Caco-2 (cell line): ENCODE measurements at regions not wholly inside any gene's neighbourhood (a gene's known extent, or its start where the extent isn't known, plus 50 kb on each side); places are given as distances from the start of the nearest gene placed in this dataset. TPM values are rescaled to one million over a fixed set of nuclear protein-coding genes. Genes with fewer than 3 reads are reported as not detected.
"Not testable (repeated sequence)": the region's sequence is repeated elsewhere in the genome, so short reads cannot be mapped to it uniquely, and the experiment has no call there.

ENCODE experiments used
- BruUV-seq: library from RNA; stranded (reverse); fragments of 400-500 nt; replicated peaks from 2 replicates; lab custom pipeline; 2021; lab: Mats Ljungman, UMichigan
- CTCF ChIA-PET: fragments of 300-600 bp; sonication (Branson Sonifier 250); formaldehyde crosslinking; loops from one replicate; lab custom pipeline; 2022; ENCODE audit warnings: antibody characterized with exemption; lab: Charles Lee
- POLR2A ChIA-PET: fragments of 300-600 bp; sonication (Branson Sonifier 250); formaldehyde crosslinking; loops from one replicate; lab custom pipeline; 2022; ENCODE audit warnings: antibody characterized with exemption; lab: Charles Lee
- DNase-seq, 2 experiments: peaks; one replicate each; pipeline versions ENCODE4 v3.0.0 to v3.0.0-alpha.2; 2020 to 2022
- H3K27me3 ChIP-seq: replicated peaks from 2 replicates; pipeline ENCODE4 v1.6.0; 2011; ENCODE audit warnings: low read length; ENCODE audit not compliant: control insufficient read depth, insufficient read depth
- H3K36me3 ChIP-seq: 2 replicates; pipeline ENCODE4 v1.5.1; 2011; ENCODE audit warnings: low read length; ENCODE audit not compliant: control insufficient read depth, insufficient read depth
- H3K4me1 ChIP-seq: fragments of 250-450 bp; sonication (Bioruptor Pico); 2 replicates; pipeline ENCODE4 v1.5.1; 2020; ENCODE audit warnings: mild to moderate bottlenecking
- H3K4me3 ChIP-seq: 2 replicates; pipeline ENCODE4 v1.5.1; 2011; ENCODE audit warnings: low read depth, mild to moderate bottlenecking, control low read depth, low read length
- H3K9me3 ChIP-seq: fragments of 250-450 bp; sonication (Bioruptor Pico); 2 replicates; pipeline ENCODE4 v1.5.1; 2020; ENCODE audit warnings: mild to moderate bottlenecking, moderate library complexity
- H3K27ac Mint-ChIP-seq: one replicate; pipeline ENCODE4 v1.8.0; 2022; ENCODE audit warnings: mixed read lengths; ENCODE audit not compliant: unreplicated experiment
- H3K27me3 Mint-ChIP-seq: one replicate; pipeline ENCODE4 v1.8.0; 2022; ENCODE audit warnings: mixed read lengths; ENCODE audit not compliant: insufficient read depth, unreplicated experiment
- H3K36me3 Mint-ChIP-seq: one replicate; pipeline ENCODE4 v1.8.0; 2022; ENCODE audit warnings: mild to moderate bottlenecking, mixed read lengths; ENCODE audit not compliant: insufficient read depth, unreplicated experiment
- H3K4me1 Mint-ChIP-seq: one replicate; pipeline ENCODE4 v1.8.0; 2022; ENCODE audit warnings: low read depth, mixed read lengths; ENCODE audit not compliant: unreplicated experiment
- H3K4me3 Mint-ChIP-seq: one replicate; pipeline ENCODE4 v1.8.0; 2022; ENCODE audit warnings: mild to moderate bottlenecking, moderate library complexity, mixed read lengths; ENCODE audit not compliant: unreplicated experiment
- H3K9me3 Mint-ChIP-seq: one replicate; pipeline ENCODE4 v1.8.0; 2022; ENCODE audit warnings: mixed read lengths; ENCODE audit not compliant: unreplicated experiment
- intact Hi-C: fragments of 100-400 bp; cut with micrococcal nuclease; formaldehyde crosslinking; loops from one replicate; pipeline ENCODE4 v1.10.0; 2022; ENCODE audit not compliant: unreplicated experiment
- microRNA-seq: library from miRNA; unstranded; fragments of <30 nt; microRNA quantifications from one replicate; pipeline ENCODE4 v1.2.0, GENCODE V29; 2022
- TF ChIP-seq, protein P1 (sequence below), 2 experiments: fragments of 200-600 bp in 1 of 2; IDR thresholded peaks; 1 replicate in 1 of 2; 2 replicates in 1 of 2; pipeline versions ENCODE4 v1.5.1 to v1.8.0; 2011 to 2022; ENCODE audit warnings: antibody characterized with exemption in 1 of 2, control low read depth in 1 of 2, inconsistent platforms in 1 of 2, low read depth in 1 of 2, low read length in 1 of 2, mild to moderate bottlenecking in 1 of 2, moderate library complexity in 1 of 2; ENCODE audit not compliant: insufficient read depth in 1 of 2, severe bottlenecking in 1 of 2, unreplicated experiment in 1 of 2

DNA sequence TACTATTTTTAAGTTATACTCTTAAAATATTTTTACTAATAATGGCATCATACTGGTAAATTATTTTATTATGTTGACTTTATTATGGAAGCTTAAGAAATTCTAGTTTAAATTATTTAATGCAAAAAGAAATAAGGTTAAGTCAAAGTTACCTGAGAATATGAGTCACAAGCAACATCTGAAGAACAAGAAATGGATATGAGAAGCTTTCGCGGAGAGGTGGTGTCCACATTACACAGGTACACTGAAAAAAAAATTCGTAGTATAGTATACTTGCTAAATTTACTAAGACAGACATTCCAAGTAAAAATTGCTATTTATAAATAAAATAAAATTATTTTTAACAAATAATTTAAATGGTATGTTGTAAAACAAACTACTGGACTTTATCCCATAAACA is 143.8 kb downstream of the AVL9 start:
- H3K27ac Mint-ChIP-seq: no peak overlapping the region
- H3K27me3 ChIP-seq: no peaks in the 10 kb centered on the region
- no peaks in the 10 kb centered on the region for H3K36me3 Mint-ChIP-seq
- intact Hi-C loops: no loop called here
- H3K27me3 Mint-ChIP-seq: peaks cover 15% of the 10 kb centered on the region
- ChIA-PET POLR2A (no interaction called here), CTCF (no interaction called here)
- no peaks in the 10 kb centered on the region for H3K9me3 ChIP-seq
- H3K9me3 Mint-ChIP-seq: no peaks in the 10 kb centered on the region
- DNase-seq: no peak
- no peak overlapping the region for H3K4me3 ChIP-seq
- no peaks in the 10 kb centered on the region for H3K4me1 ChIP-seq
- H3K4me3 Mint-ChIP-seq: no peak overlapping the region
- TF ChIP-seq, protein P1, sequence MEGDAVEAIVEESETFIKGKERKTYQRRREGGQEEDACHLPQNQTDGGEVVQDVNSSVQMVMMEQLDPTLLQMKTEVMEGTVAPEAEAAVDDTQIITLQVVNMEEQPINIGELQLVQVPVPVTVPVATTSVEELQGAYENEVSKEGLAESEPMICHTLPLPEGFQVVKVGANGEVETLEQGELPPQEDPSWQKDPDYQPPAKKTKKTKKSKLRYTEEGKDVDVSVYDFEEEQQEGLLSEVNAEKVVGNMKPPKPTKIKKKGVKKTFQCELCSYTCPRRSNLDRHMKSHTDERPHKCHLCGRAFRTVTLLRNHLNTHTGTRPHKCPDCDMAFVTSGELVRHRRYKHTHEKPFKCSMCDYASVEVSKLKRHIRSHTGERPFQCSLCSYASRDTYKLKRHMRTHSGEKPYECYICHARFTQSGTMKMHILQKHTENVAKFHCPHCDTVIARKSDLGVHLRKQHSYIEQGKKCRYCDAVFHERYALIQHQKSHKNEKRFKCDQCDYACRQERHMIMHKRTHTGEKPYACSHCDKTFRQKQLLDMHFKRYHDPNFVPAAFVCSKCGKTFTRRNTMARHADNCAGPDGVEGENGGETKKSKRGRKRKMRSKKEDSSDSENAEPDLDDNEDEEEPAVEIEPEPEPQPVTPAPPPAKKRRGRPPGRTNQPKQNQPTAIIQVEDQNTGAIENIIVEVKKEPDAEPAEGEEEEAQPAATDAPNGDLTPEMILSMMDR (IDR thresholded peaks at IDR 0.05; ENCODE audit: insufficient read depth in 1 of 2, low read depth in 1 of 2, low read length in 1 of 2, severe bottlenecking in 1 of 2, unreplicated experiment in 1 of 2): no peak
- no peaks in the 10 kb centered on the region for H3K4me1 Mint-ChIP-seq
- no peaks in the 10 kb centered on the region for H3K36me3 ChIP-seq
- no TSS peak for BruUV-seq

DNA sequence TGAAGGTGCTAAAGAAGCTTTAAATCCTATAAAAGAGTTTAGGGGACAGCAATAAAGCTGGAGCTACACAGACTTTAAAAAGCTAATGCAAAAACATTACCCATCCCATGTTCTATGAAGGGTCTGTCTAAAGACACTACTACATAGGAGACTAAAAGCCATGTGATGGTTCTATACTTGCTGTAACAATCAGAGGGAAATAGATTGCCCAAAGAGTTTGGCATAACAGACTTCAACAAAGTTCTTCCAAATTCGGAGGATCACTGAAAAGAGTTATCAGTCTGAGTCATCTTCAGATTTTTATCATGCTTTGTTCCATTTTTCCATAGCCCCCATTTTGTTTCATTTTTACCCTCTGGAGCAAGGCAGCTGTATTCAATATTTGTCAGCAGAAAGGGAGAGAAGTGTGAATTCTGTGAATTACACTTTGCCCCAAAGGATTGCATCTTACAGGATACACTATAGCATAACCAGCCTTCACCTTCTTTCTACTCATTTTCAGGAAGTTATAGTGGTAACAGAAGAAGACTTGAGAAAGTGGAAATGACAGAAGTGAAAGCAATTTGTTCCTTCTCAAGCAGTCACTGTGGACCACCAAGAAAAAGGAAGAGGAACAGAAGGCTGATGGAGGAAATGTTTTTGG is 143.3 kb downstream of the AVL9 start:
- CTCF ChIA-PET, H3K4me1 ChIP-seq, H3K9me3 Mint-ChIP-seq, H3K4me3 Mint-ChIP-seq, H3K4me1 Mint-ChIP-seq, POLR2A ChIA-PET, intact Hi-C loops, H3K27me3 ChIP-seq, DNase-seq, H3K36me3 Mint-ChIP-seq, H3K27ac Mint-ChIP-seq, H3K9me3 ChIP-seq, BruUV-seq, H3K4me3 ChIP-seq, H3K36me3 ChIP-seq: not testable (repeated sequence)
- H3K27me3 Mint-ChIP-seq: peaks cover 15% of the 10 kb centered on the region

Small RNA genes lying in the stretch of these regions (microRNA-seq; reads per million reads assigned to microRNA genes)
- not detected for gene MIR550A2
- not detected for gene MIR550B2
